ENCODE measurements at regions not wholly inside any gene's neighbourhood (a gene's known extent, or its start where the extent isn't known, plus 50 kb on each side); places are given as distances from the start of the nearest gene placed in this dataset.
A peak's percentile ranks its signal among the peaks of the same experiment; 100 is the strongest.

DNA sequence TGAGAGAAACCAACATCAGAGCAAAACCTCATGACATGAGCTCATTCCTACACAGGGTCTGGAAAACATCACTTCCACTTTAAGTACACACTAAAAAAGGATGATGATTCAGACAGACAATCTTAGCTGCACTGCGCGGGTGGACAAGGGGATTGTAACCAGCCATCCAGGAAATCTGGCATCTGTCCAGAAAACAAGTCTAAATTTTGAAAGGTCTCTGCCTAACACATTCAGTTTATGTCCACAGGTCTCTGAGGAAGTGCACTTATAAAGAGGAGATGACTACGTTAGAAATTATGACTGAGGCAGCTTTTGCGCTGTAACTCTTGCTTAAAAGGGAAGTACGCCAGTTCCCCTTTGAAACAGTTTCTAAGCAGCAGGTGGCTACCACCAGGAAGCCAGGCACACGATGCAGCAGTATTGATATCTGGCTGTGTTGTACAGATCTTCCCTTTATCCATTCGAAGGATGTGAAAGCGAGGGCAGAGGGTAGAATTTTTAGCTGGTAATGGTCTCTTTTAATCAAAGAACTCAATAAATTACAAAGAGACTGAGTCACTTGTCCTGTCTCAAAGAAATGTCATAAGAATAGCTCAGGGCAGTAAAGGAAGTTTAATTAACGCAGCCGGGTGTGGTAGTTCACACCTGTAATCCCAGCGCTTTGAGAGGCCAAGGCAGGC is 128.0 kb downstream of the SETD4 start:
- no peak for DNase-seq

DNA sequence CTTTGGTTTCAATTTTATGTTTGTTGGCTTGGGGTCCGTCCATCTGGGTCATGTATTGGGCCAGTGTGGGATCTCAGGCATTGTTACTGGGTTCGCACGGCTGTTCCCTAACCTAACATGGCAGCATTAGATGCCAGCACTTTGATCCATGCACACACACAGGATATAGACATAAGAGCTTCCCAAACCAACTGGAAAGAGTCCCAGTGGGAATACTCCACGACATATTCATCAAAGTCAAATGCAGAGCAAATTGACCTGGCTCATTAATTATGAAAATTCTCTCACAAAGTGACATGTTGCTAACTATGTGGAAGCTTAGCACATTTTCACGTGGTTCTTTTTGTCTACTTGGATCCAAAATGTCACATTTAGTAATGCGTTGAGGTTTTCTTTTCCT is 130.4 kb downstream of the SETD4 start:
- DNase-seq, result no peak

DNA sequence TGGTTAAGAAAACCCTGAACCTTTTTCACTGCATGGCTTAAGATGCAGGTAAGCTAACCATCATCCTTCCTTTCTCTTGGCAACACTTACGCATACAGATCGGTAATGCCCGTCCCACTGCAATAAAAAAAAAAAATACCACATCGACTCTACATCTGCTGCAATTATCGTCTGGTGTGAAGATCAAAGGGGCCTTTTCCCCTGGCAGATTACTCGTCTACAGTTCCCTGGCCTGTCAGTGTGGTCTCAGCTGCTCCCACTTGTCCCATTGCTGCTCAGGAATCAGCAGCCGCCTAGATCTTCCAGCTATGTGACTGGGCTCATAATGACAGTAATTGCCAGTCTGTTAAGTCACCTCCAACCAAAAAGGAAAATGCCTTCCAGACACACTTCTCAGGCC is 133.1 kb downstream of the SETD4 start:
- DNase-seq, result peak; percentile 62 to 73

DNA sequence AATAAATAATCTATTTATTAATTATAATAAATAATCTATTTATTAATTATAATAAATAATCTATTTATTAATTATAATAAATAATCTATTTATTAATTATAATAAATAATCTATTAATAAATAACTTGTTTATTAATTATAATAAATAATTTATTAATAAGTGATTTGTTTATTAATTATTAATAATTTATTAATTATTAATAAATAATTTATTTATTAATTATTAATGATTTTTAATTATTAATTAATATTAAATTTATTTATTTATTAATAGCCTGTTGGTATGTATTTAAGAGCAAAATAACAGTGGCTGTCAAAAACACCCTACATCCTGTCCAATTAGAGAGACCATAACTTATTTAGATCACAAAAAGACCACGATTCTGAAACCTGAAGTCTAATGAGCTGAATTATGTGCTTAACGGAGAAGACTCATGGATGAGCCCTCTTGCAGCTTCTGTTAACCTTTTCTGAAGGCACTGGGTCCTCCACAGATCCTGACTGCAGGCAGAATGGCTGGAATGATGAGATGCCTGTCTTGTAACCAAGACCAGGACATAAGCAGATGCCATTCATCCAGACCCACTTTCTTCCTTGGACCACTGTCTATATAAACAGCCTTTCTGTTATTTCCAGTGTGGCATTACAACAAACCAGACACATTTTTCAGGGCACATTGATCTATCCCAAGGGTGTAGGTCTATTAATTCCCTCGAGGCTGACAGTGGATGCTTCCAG is 134.2 kb downstream of the SETD4 start:
- DNase-seq, result no peak

DNA sequence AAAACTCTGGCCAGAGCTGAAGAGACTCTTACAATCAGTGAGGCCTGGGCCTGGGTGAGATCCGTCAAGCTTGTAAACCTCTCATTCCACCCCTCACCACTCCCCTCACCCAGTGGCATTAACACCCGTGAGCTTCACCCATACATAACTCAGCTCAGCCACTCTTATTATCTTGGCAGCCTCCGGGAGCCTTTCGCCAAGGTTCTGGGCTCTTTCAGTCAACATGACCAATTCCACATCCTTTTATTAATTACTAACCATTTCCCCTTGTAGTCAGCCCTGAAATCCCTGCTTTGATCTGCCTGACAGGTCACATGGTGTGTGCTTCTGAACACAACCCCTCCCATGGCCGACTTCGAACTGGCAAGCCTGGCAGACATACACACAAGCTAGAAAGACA is 134.8 kb downstream of the SETD4 start:
- DNase-seq, result no peak

DNA sequence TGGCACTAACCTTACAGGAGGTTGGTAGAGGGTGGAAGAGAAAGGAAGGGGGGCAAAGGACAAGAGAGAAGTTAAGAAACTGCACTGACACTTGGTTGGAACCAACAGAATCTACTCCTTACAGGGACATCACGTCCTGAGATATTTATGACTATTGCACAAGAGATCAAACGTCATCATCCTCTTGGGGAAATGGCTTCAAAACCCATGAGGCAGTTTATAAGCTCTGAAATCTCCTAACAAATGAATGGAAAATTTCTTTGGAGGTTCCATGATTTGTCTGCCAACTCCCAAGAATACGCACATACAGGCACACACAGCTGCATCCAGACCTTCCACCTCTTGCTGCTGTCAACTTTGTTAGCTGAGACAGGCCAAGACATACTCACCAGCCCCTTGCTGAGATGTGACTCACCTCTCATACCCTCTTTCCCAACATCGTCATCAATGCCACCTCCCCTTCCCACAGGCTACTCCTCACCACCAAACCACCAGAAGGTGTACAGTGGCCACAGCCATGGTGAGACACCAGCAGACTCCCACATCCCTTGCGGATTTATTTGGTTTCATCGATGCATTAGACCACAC is 135.5 kb downstream of the SETD4 start:
- no peak for DNase-seq

DNA sequence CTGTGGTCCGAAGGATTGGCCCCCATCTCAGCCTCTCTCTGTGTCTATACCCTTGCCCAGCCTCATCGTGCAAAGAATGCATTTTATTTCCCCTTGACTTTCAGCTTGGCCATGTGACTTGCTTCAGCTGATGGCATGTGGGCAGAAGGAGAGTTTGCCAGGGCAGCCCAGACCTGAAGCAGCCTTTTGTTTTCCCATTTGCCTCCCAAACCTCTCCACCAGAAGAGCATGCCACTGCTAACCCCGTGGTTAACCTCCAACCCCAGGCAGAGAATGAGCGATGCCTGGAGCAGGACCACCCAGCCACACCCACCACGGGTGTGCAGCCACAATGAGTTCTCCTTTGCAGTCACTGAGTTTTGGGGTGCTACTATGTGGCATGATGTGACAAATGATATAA is 136.4 kb downstream of the SETD4 start:
- no peak for DNase-seq

DNA sequence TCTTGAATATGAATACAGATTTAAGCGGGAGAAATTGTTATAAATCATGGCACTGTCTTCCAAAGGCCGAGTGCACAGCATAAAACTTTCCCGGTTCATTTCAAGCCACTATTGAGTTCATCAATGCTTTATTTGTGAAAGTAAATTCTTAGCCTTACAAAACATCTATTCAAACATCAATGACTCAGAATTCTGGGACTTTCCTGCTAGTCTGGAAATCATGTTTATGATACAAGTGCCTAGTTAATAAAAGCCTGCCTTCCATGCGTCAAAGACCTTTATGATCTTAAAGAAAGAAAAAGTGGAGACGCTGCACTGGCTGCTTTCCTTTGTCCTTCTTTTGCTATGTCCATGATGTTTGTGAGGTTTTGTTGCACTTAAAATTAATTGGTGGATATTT is 137.7 kb downstream of the SETD4 start:
- DNase-seq, result no peak

DNA sequence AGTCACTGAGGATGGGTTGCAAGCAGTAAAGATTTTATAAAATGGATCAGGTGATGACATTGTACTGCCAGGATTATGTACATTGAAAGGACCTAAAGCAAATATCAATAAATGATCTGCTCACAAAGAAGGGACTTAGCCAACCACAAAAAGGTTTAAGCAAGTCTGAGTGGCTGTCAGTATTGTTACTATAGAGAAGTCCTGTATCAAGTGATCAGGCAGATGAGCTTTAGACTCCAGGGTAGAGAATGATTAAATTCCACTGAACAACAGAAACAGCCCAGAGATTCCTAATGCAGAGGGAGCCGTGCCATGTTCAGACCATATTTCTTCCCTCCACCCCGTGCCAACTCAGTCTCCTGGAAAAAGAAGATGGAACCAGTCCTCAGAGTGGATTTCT is 138.9 kb downstream of the SETD4 start:
- DNase-seq, result no peak

DNA sequence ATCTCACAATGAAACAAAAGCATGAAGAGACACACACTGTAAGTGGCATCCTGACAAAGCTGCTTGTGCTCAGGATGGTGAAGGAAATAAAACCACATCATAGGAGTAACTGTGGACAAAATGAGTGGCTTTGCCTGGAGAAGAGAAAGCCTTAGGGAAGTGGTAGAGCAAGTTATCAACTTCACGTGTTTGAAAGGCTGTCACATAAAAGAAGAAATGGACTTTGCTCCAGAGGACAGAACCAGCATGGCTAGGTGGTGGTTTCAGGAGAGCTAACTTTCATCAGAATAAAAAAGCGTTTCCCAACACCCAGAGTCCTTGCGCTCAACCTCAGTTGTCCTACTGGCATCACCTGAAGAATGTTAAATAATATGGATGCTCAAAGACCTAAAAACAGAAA is 139.9 kb downstream of the SETD4 start:
- DNase-seq, result no peak

DNA sequence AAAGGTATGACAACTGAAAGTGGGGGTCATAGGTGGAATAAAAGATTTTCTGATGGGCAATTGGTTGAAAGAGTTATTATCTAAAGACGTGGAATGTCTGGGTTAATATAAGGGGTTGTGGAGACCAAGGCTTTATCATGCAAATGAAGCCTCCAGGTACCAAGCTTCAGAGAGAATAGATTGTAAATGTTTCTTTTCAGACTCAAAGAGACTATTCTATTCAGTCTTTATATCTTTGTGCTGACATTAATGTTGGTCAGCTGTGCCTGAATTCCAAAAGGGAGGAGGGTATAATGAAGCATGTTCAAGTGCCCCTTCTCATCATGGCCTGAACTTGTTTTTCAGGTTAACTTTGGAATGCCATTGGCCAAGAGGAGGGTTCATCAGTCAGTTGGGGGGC is 145.3 kb downstream of the SETD4 start:
- DNase-seq, result no peak

DNA sequence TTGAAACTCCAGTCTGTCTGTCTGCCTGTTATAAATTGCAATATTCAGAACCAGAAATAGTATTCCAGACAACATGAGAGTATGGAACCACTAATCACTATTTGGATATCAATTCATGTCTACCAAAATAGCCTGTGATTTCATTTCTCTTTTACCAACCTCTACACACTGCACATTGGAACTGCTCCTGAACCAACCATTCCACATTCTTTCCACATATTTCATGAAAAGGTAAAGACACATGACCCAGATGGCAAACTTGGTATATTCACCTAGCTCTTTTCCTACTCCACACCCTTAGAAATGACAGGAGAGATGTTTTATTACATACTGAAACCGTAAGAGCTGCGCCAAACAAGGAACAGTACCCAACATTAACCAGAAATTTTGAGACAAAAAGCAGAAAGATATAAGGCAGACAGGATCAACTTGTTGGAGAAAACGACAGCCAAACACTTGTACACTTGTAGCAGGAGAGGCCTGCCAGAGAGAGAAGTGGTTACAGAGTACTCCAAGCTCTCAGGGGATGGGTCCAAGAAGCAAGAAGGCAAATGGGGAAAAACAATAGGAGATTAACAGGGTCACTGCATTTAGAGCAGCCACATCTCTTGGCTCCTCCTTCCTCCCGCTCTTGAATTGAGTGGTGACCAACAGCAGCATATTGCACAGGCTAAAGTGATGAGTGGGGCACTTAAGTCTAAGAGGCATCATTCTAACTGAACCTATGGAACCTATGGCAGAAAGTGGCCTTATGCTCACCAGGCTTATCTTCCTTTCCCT is 148.7 kb downstream of the SETD4 start:
- no peak for DNase-seq

DNA sequence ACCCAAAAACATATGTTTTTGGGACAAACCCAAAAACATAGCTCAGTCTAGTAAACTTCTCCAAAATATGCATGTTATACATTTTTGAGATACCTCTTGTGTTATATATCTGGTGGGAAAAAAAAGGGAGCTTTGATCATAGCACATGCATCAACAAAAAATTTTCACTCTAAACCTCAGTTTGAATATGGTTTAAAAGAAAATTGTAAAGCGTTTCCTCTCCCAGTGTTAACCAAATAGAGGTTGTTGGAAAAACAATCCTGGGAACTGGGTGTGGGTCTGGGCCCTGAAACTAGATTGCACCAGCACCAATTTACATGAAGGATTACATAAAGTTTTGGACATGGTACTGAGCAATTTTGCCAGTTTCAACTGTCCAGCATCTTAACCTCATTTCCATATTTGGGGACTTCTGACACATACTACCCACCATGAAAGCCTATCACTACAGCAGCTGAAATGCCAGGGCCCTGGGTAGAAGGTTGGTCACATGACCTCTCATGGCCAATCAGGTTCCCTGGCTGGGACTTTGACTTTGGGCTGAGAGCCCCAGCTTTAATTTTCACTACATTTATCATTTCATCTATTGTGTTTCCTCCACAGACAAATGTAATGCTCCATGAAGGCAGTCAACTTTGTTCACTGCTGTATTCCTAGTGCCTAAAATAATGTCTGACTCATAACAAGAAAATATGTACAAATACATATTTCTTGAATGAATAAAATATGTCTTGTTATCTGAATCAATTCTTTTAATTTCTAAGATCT is 150.7 kb downstream of the SETD4 start:
- no peak for DNase-seq

DNA sequence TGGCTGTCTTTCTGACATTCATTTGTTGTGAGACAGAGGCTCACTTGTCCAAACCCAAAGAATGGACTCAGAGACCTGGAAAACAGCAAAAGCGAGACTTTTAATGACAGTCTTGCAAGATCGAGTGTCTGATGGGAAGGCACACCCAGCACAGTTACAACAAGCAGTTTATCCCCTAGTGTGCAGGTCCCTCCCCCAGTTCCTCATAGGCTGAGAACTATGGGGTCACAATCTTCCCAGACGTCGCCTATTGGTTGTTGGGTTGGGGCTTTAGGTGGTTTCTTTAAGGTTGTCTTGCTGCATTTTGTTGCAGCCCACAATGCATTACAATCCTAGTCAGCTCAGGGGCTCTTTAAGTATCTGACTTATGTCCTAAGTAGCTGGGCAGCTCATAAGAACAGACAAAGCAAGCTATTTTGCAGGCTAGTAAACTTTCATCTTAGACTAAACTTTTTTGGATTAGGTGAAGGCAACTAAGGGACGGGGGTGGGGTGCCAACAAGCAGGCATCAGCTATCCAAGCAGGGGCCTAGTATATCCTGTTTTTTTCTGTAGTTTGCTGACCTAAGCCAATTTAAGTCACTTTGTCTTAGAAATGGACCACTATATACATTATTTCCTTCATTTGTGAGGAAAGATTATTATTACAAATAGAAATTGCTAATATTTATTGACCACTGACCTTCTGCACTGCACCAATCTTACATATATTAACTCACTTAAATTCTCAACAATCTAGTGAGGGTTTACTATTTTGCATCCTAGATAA is 151.8 kb downstream of the SETD4 start:
- DNase-seq, result no peak

DNA sequence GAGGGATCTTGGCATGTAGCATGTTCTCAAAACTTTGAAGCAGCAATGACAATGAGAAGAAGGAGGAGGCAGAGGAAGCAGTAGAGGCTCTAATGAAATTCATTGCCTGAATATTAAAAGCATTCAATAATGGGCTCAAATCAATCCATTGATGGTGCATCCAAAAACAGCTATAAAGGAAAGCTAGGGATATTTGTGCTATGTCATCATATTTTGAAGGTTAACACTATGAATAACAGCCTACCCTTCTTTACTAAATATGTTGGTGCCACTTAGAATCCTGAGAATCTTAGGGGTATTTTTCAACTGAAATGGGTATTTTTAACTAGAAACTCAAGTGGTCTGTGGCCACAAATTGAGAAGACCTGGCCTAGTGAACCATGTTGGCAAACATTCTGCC is 153.7 kb downstream of the SETD4 start:
- no peak for DNase-seq

DNA sequence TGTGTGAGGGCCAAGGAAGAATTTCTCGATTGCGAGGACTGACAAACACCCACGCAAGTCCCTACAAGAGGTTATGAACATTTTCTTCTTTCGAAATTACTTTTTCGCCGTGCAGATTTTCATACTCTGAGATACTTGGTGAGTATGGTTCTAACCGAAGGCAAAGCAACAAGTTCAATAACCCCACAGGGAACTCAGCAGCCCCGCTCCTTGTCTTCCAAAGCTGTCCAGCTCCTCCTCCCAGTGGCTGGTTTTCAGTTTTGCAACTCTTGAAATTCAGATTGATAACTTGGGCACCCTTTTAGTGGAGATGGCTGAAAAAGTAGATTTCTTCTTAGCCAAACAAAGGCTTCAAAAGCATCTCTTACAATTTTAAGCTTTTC is 154.4 kb downstream of the SETD4 start:
- no peak for DNase-seq

DNA sequence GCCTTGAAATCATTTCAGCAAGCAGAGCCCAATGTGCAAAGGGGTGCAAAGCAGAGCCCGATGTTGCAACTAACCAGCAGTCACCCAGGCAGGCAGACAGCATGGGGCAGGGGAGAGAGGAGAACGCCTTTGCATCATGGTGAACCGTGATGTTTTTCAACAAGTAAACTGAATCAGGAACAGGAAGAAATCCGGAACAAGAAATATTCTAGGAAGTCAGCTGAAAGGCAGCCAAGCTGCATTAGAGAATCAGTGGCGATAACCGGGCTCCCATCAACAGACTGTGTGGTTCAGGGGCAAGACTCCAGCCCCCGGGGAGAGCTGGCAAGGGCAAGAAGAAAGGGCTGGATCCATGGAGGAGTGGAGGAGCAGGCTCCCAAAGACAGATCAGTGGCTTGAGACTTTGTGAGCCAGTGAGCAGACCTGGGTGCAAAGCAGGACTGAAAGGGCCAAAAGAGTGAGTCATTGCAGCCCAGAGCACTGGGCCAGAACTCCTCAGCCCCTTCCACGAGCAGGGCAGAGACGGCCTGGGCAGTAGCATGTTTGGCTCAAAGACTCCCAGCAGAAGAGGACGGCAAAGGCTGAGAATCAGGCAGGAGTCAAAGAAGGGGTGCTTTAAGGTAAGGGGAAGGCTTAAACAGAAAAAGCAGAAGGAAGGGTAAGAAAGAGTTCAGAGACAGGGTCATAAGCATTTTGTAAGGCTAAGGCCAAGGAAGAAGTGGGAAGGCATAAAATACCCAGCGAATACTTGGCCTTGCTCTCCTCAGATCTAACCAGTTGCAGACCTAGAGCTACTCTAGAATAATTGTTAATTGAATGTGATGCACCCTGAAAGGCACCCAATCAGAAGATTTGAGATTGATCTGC is 155.0 kb downstream of the SETD4 start:
- DNase-seq, result no peak

DNA sequence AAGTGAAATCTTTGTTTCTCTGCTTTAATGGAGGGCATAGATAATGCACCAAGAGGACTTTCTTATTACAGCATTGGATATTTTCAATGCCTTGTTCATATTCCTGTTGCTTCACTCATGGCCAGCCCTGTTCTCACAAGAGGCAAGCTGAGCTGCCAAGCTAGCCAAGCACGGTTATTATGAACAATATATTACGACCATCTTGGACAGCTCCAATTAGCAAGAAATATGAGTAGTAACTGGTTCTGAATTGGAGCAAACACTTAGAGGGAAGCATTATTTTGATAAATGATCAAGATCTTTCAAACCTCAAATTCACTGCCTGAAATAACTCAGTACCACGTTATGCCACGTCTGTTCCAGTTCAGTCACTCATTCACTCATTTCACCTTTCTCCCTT is 159.8 kb downstream of the SETD4 start:
- DNase-seq, result no peak

DNA sequence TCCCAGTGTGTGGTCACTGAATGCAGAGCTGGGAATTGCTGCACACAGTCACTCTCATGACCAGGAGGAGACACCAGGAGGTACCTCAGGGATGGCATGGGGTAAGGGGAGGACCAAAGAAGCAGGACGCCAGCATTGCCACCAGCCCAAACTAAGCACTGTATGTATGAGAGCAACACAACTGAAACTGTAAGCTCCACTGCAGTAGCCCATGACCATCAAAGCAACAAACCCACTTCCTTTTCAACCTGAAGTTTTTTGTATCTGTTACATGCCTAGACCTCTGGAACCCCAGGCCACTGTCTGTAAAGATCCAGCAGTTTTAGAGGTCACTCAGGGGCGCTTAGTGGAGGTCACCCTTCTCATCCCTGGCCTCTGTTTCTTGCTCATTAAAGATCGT is 164.3 kb downstream of the SETD4 start:
- DNase-seq, result no peak

DNA sequence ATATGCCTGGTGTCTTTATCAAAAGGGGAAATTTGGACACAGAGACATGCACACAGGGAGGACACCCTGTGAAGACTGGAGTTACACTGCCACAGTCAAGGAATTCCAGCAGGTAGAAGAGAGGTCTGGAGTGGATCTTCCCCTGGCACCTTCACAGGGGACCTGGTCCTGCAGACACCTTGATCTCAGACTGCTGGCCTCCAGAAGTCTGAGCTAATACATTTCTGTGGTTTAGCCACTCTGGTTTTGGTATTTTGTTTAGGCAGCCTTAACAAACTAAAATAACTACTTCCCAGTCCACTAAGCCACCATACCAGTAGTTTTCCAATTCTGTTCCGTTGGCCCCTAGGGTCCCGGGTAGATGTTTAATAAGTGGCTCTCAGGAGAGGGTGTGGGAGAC is 164.7 kb downstream of the SETD4 start:
- no peak for DNase-seq

DNA sequence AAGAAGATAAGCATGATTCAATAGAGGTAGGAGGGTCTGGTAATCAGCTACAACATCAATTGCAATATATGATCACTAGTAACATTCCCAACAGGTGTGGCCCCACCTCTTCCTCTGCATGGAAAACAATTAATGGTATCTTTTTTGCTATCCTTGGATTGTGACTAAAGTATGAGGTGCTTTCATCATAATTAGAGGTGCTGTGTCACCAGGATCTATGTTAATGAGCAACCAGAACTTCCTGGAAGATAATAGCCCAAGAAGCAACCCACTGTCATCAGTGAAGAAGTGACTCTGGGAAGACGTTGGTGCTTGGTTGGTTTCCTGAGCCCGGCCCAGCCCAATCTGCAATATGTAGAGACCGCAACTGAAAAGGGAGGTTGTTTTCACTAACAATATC is 167.2 kb downstream of the SETD4 start:
- no peak for DNase-seq
